Skin of body (tissue), 1 donor: ENCODE measurements at regions not wholly inside any gene's neighbourhood (a gene's known extent, or its start where the extent isn't known, plus 50 kb on each side); places are given as distances from the start of the nearest gene placed in this dataset.
A peak's percentile ranks its signal among the peaks of the same experiment; 100 is the strongest.

Experiments used
- DNase-seq: peaks from one replicate; lab custom pipeline; 2025; lab: John Stamatoyannopoulos, UW

GRCh38 chr14:100381395-100382105 is 58.4 kb downstream of the SLC25A47 start:
- no peak for DNase-seq

GRCh38 chr14:100382106-100382455 is 58.9 kb downstream of the SLC25A47 start:
- DNase-seq: no peak

- no peak for DNase-seq
Observed at GRCh38 chr14:100383727-100384158, 60.6 kb downstream of the SLC25A47 start.

- DNase-seq: no peak
Observed at GRCh38 chr14:100384277-100384676, 61.1 kb downstream of the SLC25A47 start.

- DNase-seq: peak; percentile 39
Observed at GRCh38 chr14:100384819-100385813, 62.0 kb downstream of the SLC25A47 start.

- DNase-seq: peak; percentile 27
Observed at GRCh38 chr14:100386121-100386520, 63.0 kb downstream of the SLC25A47 start.

- DNase-seq: no peak
Observed at GRCh38 chr14:100386846-100387245, 63.7 kb downstream of the SLC25A47 start.

- no peak for DNase-seq
Observed at GRCh38 chr14:100387450-100387849, 64.3 kb downstream of the SLC25A47 start.

GRCh38 chr14:100388103-100389054 is 65.2 kb downstream of the SLC25A47 start:
- no peak for DNase-seq

- DNase-seq: no peak
Observed at GRCh38 chr14:100389497-100390104, 66.5 kb downstream of the SLC25A47 start.

GRCh38 chr14:100391173-100391572 is 68.0 kb downstream of the SLC25A47 start:
- no peak for DNase-seq

GRCh38 chr14:100391724-100392123 is 68.6 kb downstream of the SLC25A47 start:
- peak; percentile 88 for DNase-seq

- no peak for DNase-seq
Observed at GRCh38 chr14:100392356-100392755, 69.2 kb downstream of the SLC25A47 start.

- no peak for DNase-seq
Observed at GRCh38 chr14:100393362-100393761, 70.2 kb downstream of the SLC25A47 start.

GRCh38 chr14:100393906-100394732 is 71.0 kb downstream of the SLC25A47 start:
- DNase-seq: no peak

GRCh38 chr14:100394886-100395672 is 71.9 kb downstream of the SLC25A47 start:
- no peak for DNase-seq

GRCh38 chr14:100396266-100396795 is 73.2 kb downstream of the SLC25A47 start:
- DNase-seq: no peak

GRCh38 chr14:100397005-100397404 is 73.9 kb downstream of the SLC25A47 start:
- DNase-seq: no peak

GRCh38 chr14:100398044-100398443 is 74.9 kb downstream of the SLC25A47 start:
- no peak for DNase-seq
